GM12878 (cell line): ENCODE measurements at regions not wholly inside any gene's neighbourhood (a gene's known extent, or its start where the extent isn't known, plus 50 kb on each side); places are given as distances from the start of the nearest gene placed in this dataset.
A peak's percentile ranks its signal among the peaks of the same experiment; 100 is the strongest.

Source experiments
- ATAC-seq: fragments of 200-7000 bp; cut with Tn5 transposase; 3 replicates; pipeline ENCODE4 v1.9.1; 2020; ENCODE audit warnings: mild to moderate bottlenecking, moderate library complexity
- BruUV-seq: library from RNA; stranded (reverse); fragments of 400-500 nt; replicated peaks from 2 replicates; lab custom pipeline; 2021; lab: Mats Ljungman, UMichigan
- CTCF ChIA-PET: fragments of 300-600 bp; sonication (Branson Sonifier 250); formaldehyde crosslinking; extraction: SDS; loops from one replicate; lab custom pipeline; 2021; ENCODE audit warnings: inconsistent platforms; lab: Yijun Ruan, JAX
- POLR2A ChIA-PET: fragments of 350-600 bp; formaldehyde crosslinking; extraction: SDS; loops from one replicate; lab custom pipeline; 2021; ENCODE audit warnings: inconsistent platforms; lab: Charles Lee
- RAD21 ChIA-PET: fragments of 300-600 bp; sonication (Branson Sonifier 250); formaldehyde crosslinking; loops from one replicate; lab custom pipeline; 2023; ENCODE audit warnings: antibody characterized with exemption; ENCODE audit not compliant: unreplicated experiment; lab: Charles Lee
- SMC1A ChIA-PET: fragments of 300-600 bp; sonication (Branson Sonifier 250); formaldehyde crosslinking; loops from one replicate; lab custom pipeline; 2023; ENCODE audit not compliant: unreplicated experiment, uncharacterized antibody; lab: Charles Lee
- DNase-seq: peaks from one replicate; pipeline ENCODE4 v3.0.0-alpha.2; 2011; ENCODE audit warnings: low read depth, low spot score
- FAIRE-seq: peaks from 3 replicates; lab custom pipeline; 2011; peaks lifted over from hg19 to GRCh38; lab: Jason Lieb, UNC
- H2AFZ ChIP-seq: 2 replicates; pipeline ENCODE4 v1.6.0; 2011; ENCODE audit warnings: low read depth, low read length, control low read depth; ENCODE audit not compliant: control insufficient read depth
- H3K27ac ChIP-seq: 2 replicates; pipeline ENCODE4 v1.5.1; 2011; ENCODE audit warnings: control low read depth; ENCODE audit not compliant: control insufficient read depth, insufficient read depth
- H3K27me3 ChIP-seq, 2 experiments: replicated peaks in 1 of 2; 2 replicates each; pipeline versions ENCODE4 v1.6.0 to v1.6.1; 2011; ENCODE audit warnings: low read length in 1 of 2; ENCODE audit not compliant: control insufficient read depth in 2 of 2, insufficient read depth in 2 of 2
- H3K36me3 ChIP-seq, 2 experiments: 2 replicates each; pipeline ENCODE4 v1.5.1; 2011; ENCODE audit warnings: low read length in 1 of 2; ENCODE audit not compliant: control insufficient read depth in 2 of 2, insufficient read depth in 2 of 2
- H3K4me1 ChIP-seq: 2 replicates; pipeline ENCODE4 v1.6.1; 2011; ENCODE audit warnings: mild to moderate bottlenecking, low read length, moderate library complexity, mixed read lengths; ENCODE audit not compliant: control insufficient read depth, insufficient read depth
- H3K4me2 ChIP-seq: 2 replicates; pipeline ENCODE4 v1.6.0; 2011; ENCODE audit warnings: control low read depth; ENCODE audit not compliant: control insufficient read depth, insufficient read depth
- H3K4me3 ChIP-seq: fragments of 200-600 bp; sonication (generic); 2 replicates; pipeline ENCODE4 v1.5.1; 2016
- H3K79me2 ChIP-seq: 2 replicates; pipeline ENCODE4 v1.6.0; 2011; ENCODE audit warnings: low read length; ENCODE audit not compliant: control insufficient read depth, insufficient read depth
- H3K9ac ChIP-seq: 2 replicates; pipeline ENCODE4 v1.8.0; 2011; ENCODE audit warnings: low read length, control low read depth, mixed read lengths; ENCODE audit not compliant: control insufficient read depth, insufficient read depth
- H3K9me3 ChIP-seq: replicated peaks from 3 replicates; pipeline ENCODE4 v1.5.1; 2011; ENCODE audit warnings: mild to moderate bottlenecking, low read length; ENCODE audit not compliant: control insufficient read depth, insufficient read depth
- H4K20me1 ChIP-seq: 2 replicates; pipeline ENCODE4 v1.6.0; 2011; ENCODE audit not compliant: control insufficient read depth, insufficient read depth
- KAT2A ChIP-seq: conservative IDR thresholded peaks from 2 replicates; pipeline ENCODE4 v1.6.1; 2011; ENCODE audit warnings: low read depth, low read length; ENCODE audit not compliant: control insufficient read depth
- MTA2 ChIP-seq: fragments of 450-650 bp; IDR thresholded peaks from 2 replicates; pipeline ENCODE4 v1.6.1; 2016; ENCODE audit warnings: low read depth, mild to moderate bottlenecking, moderate library complexity
- SREBF1 ChIP-seq: IDR thresholded peaks from 2 replicates; pipeline ENCODE4 v1.6.1; 2012; ENCODE audit warnings: mild to moderate bottlenecking, low read length
- WGBS: methylation state at CpG from one replicate; pipeline ENCODE4 v1.1.6; 2016; ENCODE audit warnings: low lambda C conversion rate; ENCODE audit not compliant: insufficient replicate concordance, insufficient coverage; ENCODE audit errors: missing lambda C conversion rate; 5-methylcytosine and 5-hydroxymethylcytosine counted together
- in situ Hi-C: fragments of 300-500 bp; cut with MboI; formaldehyde crosslinking; loops from 9 replicates; pipeline ENCODE4 v1.14.3; 2018; ENCODE audit warnings: mixed read lengths
- intact Hi-C: fragments of 100-400 bp; cut with micrococcal nuclease; formaldehyde crosslinking; loops from one replicate; pipeline ENCODE4 v1.14.2; 2022; ENCODE audit not compliant: unreplicated experiment

DNA sequence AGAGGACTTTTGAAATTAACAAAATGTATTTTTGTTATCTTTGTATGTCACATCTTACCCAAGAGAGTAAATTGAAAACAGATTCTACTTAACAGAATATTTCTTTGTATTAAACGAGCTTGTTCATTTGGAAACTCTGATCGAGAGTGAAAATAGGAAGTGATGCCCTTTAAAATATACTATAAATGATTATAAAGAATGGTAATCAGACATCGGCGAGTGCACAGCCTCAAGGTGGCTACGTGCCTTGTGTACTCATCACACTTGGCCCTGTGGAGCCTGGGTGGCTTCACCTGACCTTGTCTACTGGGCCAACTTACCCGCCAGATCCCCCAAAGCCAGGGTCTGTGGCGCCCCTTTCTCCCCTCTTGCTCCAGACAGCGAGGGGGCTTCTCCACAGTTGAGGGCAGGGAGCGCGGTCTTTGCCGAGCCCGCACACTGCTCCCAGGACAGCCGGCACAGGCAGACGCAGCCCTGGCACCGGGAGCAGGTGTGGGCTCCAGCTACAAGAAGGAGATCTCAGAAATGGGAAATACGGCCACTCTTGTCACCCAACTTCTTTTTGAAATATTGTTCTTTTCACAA lies 243.2 kb downstream of the CEMIP2 start:
- Histone ChIP-seq H3K27me3 (no peaks in the 10 kb centered on the region), H3K27ac (no peak overlapping the region), H3K36me3 (no peaks in the 10 kb centered on the region), H3K9ac (no peak overlapping the region), H3K79me2 (no peaks in the 10 kb centered on the region), H2AFZ (no peak overlapping the region), H3K4me1 (no peaks in the 10 kb centered on the region), H4K20me1 (no peaks in the 10 kb centered on the region), H3K9me3 (no peaks in the 10 kb centered on the region), H3K4me2 (no peak overlapping the region), H3K4me3 (no peak overlapping the region)
- CTCF ChIA-PET, result interaction anchor here (0.6 to 0.7 kb wide), 2 partner anchors 159 to 429 kb away, joined by 3 to 4 read pairs; no protein-coding TSS in a partner anchor
- no peak for FAIRE-seq
- POLR2A ChIA-PET, result no interaction called here
- RAD21 ChIA-PET, result no interaction called here
- SMC1A ChIA-PET, result no interaction called here
- intact Hi-C loops (no loop called here), in situ Hi-C loops (no loop called here)
- BruUV-seq, result no TSS peak
- 41% methylated on average over 16 of the region's 16 CpGs for WGBS
- TF ChIP-seq MTA2, result 0 out of 2 replicates have a peak, but pooled peaks have one; percentile 20
- TF ChIP-seq KAT2A, result no peak
- peak; percentile 57 for ATAC-seq
- no peak for DNase-seq

DNA sequence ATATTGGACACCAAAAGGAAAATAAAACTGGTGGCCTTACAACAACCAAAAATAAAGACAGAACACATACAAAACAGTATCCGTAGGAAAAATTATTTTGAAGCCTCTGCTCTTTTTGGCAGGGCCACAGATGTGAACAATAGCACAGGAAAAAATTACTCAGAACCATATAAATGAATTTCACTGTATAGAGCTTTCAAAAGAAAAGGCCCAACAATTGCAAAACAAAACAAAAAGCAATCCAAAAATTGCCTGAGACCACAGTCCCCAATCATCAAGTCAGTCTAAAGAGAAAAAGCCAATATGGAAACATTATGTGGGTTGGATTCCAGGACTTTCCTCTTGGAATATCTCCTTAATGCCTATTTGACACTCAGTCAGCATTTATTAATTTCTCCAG lies 243.8 kb downstream of the CEMIP2 start:
- ChIA-PET POLR2A (no interaction called here), RAD21 (no interaction called here), CTCF (no interaction called here), SMC1A (interaction anchor here (1.1 kb wide), 1 partner anchor 9 kb away, joined by 3 read pairs; no protein-coding TSS in a partner anchor)
- H3K4me2 ChIP-seq, result no peak overlapping the region
- H3K79me2 ChIP-seq, result no peaks in the 10 kb centered on the region
- WGBS, result 10% methylated on average over 1 of the region's 1 CpG
- TF ChIP-seq SREBF1, result no peak
- no TSS peak for BruUV-seq
- H3K4me3 ChIP-seq, result no peak overlapping the region
- DNase-seq, result no peak
- H3K27me3 ChIP-seq, result no peaks in the 10 kb centered on the region; a peak in 1 of 4 replicates
- intact Hi-C loops (no loop called here), in situ Hi-C loops (no loop called here)
- H3K27ac ChIP-seq, result no peak overlapping the region
- no peak for ATAC-seq
- FAIRE-seq, result no peak
- no peaks in the 10 kb centered on the region for H3K4me1 ChIP-seq
- no peak overlapping the region for H2AFZ ChIP-seq
- H3K9me3 ChIP-seq, result no peaks in the 10 kb centered on the region
- no peaks in the 10 kb centered on the region for H3K36me3 ChIP-seq
- H4K20me1 ChIP-seq, result no peaks in the 10 kb centered on the region
- H3K9ac ChIP-seq, result no peak overlapping the region
